K562 (cell line): ENCODE measurements at regions not wholly inside any gene's neighbourhood (a gene's known extent, or its start where the extent isn't known, plus 50 kb on each side); places are given as distances from the start of the nearest gene placed in this dataset.

Experiments
- ATAC-seq: fragments of 200-7000 bp; cut with Tn5 transposase; 3 replicates; pipeline ENCODE4 v1.9.1; 2020; ENCODE audit warnings: moderate library complexity
- BruUV-seq: library from RNA; stranded (reverse); fragments of 400-500 nt; replicated peaks from 2 replicates; lab custom pipeline; 2021; lab: Mats Ljungman, UMichigan
- CTCF ChIA-PET: fragments of 300-600 bp; formaldehyde crosslinking; extraction: SDS; loops from one replicate; lab custom pipeline; 2021; ENCODE audit warnings: low intra/inter-chr PET ratio; lab: Yijun Ruan, JAX
- POLR2A ChIA-PET: fragments of 300-600, 350-650 bp; sonication (Branson Sonifier 250); formaldehyde crosslinking; extraction: SDS; loops from one replicate; lab custom pipeline; 2021; ENCODE audit warnings: antibody characterized with exemption, inconsistent platforms; lab: Yijun Ruan, JAX
- DNase-seq, 4 experiments: peaks; one replicate each; pipeline versions ENCODE4 v3.0.0 to v3.0.0-alpha.2; 2011 to 2018; ENCODE audit warnings: low spot score in 3 of 4, mixed read lengths in 3 of 4; ENCODE audit errors: extremely low read depth in 1 of 4
- FAIRE-seq: peaks from 2 replicates; lab custom pipeline; 2011; peaks lifted over from hg19 to GRCh38; lab: Jason Lieb, UNC
- H2AFZ ChIP-seq: 2 replicates; pipeline ENCODE4 v1.6.0; 2011; ENCODE audit warnings: low read depth, low read length, control low read depth, inconsistent platforms
- H3K27ac ChIP-seq: fragments of 200-600 bp; 3 replicates; pipeline ENCODE4 v1.8.0; 2011; ENCODE audit warnings: low read depth, mild to moderate bottlenecking, control low read depth, inconsistent platforms, low read length, moderate library complexity, mixed read lengths; ENCODE audit errors: extremely low read depth
- H3K27me3 ChIP-seq, 2 experiments: fragments of 300-600 bp in 1 of 2; 2 replicates in 1 of 2; 3 replicates in 1 of 2; pipeline versions ENCODE4 v1.6.0 to v1.8.0; 2011; ENCODE audit warnings: inconsistent platforms in 2 of 2, low read length in 2 of 2, mild to moderate bottlenecking in 1 of 2, mixed read lengths in 1 of 2, moderate library complexity in 1 of 2; ENCODE audit not compliant: control insufficient read depth in 2 of 2, insufficient read depth in 2 of 2
- H3K36me3 ChIP-seq: fragments of 300-600 bp; 3 replicates; pipeline ENCODE4 v1.8.0; 2011; ENCODE audit warnings: mild to moderate bottlenecking, low read length, inconsistent platforms; ENCODE audit not compliant: control insufficient read depth, insufficient read depth
- H3K4me1 ChIP-seq, 2 experiments: fragments of 200-600 bp in 1 of 2; replicated peaks in 1 of 2; 2 replicates in 1 of 2; 3 replicates in 1 of 2; pipeline versions ENCODE4 v1.5.1 to v1.8.0; 2011; ENCODE audit warnings: inconsistent platforms in 2 of 2, low read length in 2 of 2, mild to moderate bottlenecking in 1 of 2, mixed read lengths in 1 of 2, moderate library complexity in 1 of 2; ENCODE audit not compliant: control insufficient read depth in 2 of 2, insufficient read depth in 2 of 2
- H3K4me2 ChIP-seq: 2 replicates; pipeline ENCODE4 v1.6.1; 2011; ENCODE audit warnings: low read length, control low read depth, inconsistent platforms, mixed read lengths; ENCODE audit not compliant: insufficient read depth
- H3K4me3 ChIP-seq: fragments of 200-600 bp; sonication (generic), shearing (Covaris generic); 2 replicates; pipeline ENCODE4 v1.5.1; 2016; ENCODE audit warnings: control low read depth, inconsistent platforms
- H3K79me2 ChIP-seq: fragments of 200-600 bp; 3 replicates; pipeline ENCODE4 v1.8.0; 2011; ENCODE audit warnings: low read length, inconsistent platforms; ENCODE audit not compliant: control insufficient read depth, insufficient read depth
- H3K9ac ChIP-seq, 2 experiments: 2 replicates each; pipeline versions ENCODE4 v1.6.0 to v1.6.1; 2011; ENCODE audit warnings: low read depth in 2 of 2, low read length in 2 of 2, control low read depth in 1 of 2, inconsistent platforms in 1 of 2, mild to moderate bottlenecking in 1 of 2, mixed read lengths in 1 of 2; ENCODE audit not compliant: insufficient read depth in 1 of 2
- H3K9me1 ChIP-seq: one replicate; pipeline ENCODE4 v1.6.0; 2011; ENCODE audit warnings: inconsistent platforms, mild to moderate bottlenecking, low read length, moderate library complexity; ENCODE audit not compliant: control insufficient read depth, insufficient read depth
- H3K9me3 ChIP-seq: replicated peaks from 2 replicates; pipeline ENCODE4 v1.5.1; 2011; ENCODE audit warnings: low read depth, low read length, inconsistent platforms; ENCODE audit not compliant: control insufficient read depth, insufficient read depth
- H4K20me1 ChIP-seq: replicated peaks from 2 replicates; pipeline ENCODE4 v1.6.1; 2011; ENCODE audit warnings: low read length, inconsistent platforms, mixed read lengths; ENCODE audit not compliant: control insufficient read depth, insufficient read depth
- BRD4 ChIP-seq: fragments of 200-600 bp; sonication (generic); IDR thresholded peaks from 2 replicates; pipeline ENCODE4 v1.6.1; 2017; ENCODE audit warnings: inconsistent platforms
- FIP1L1 ChIP-seq: fragments of 200-400 bp; formaldehyde crosslinking; IDR thresholded peaks from 2 replicates; pipeline ENCODE4 v1.6.1; 2018; ENCODE audit warnings: mild to moderate bottlenecking, low read depth, low read length; ENCODE audit not compliant: poor library complexity, severe bottlenecking
- FOXJ3 ChIP-seq: sonication (generic); formaldehyde crosslinking; IDR thresholded peaks from 2 replicates; pipeline ENCODE4 v1.4.0; 2020; ENCODE audit warnings: mild to moderate bottlenecking, missing genetic modification reagents
- ILK ChIP-seq: fragments of 450-650 bp; IDR thresholded peaks from 2 replicates; pipeline ENCODE4 v1.6.1; 2016; ENCODE audit warnings: missing genetic modification characterization, low read depth, mild to moderate bottlenecking, missing compliant biosample characterization, moderate library complexity, borderline replicate concordance
- KDM4B ChIP-seq, 2 experiments: fragments of 450-650 bp in 1 of 2; sonication (generic) in 1 of 2; IDR thresholded peaks; 2 replicates each; pipeline ENCODE4 v1.6.1; 2016 to 2017; ENCODE audit warnings: borderline replicate concordance in 2 of 2, antibody characterized with exemption in 1 of 2, low read depth in 1 of 2, mild to moderate bottlenecking in 1 of 2
- MED1 ChIP-seq: sonication (generic); formaldehyde crosslinking; IDR thresholded peaks from 2 replicates; pipeline ENCODE4 v1.8.1; 2023; ENCODE audit warnings: missing genetic modification reagents, borderline replicate concordance
- NFYB ChIP-seq: IDR thresholded peaks from 2 replicates; pipeline ENCODE4 v1.6.1; 2011; ENCODE audit warnings: mild to moderate bottlenecking, moderate library complexity; ENCODE audit not compliant: insufficient read length; ENCODE audit errors: extremely low read depth
- NUFIP1 ChIP-seq: fragments of 450-650 bp; IDR thresholded peaks from 2 replicates; pipeline ENCODE4 v1.6.1; 2018; ENCODE audit not compliant: partially characterized antibody
- RBM17 ChIP-seq: fragments of 200-400 bp; formaldehyde crosslinking; IDR thresholded peaks from 2 replicates; pipeline ENCODE4 v1.6.1; 2017; ENCODE audit warnings: low read depth, mild to moderate bottlenecking, low read length, borderline replicate concordance
- RHOXF2B ChIP-seq: fragments of 250-450 bp; sonication (Bioruptor Pico); conservative IDR thresholded peaks from 2 replicates; pipeline ENCODE4 v1.5.1; 2021
- ZBTB8A ChIP-seq: fragments of 450-650 bp; IDR thresholded peaks from 2 replicates; pipeline ENCODE4 v1.6.1; 2018; ENCODE audit warnings: mild to moderate bottlenecking, moderate library complexity; ENCODE audit not compliant: partially characterized antibody
- ZNF764 ChIP-seq: fragments of 250-450 bp; sonication (Bioruptor Pico); IDR thresholded peaks from 2 replicates; pipeline ENCODE4 v1.4.0; 2020; ENCODE audit warnings: low read depth, mild to moderate bottlenecking, moderate library complexity
- WGBS: fragments of 100-300 bp; shearing (Covaris generic); methylation state at CpG from one replicate; pipeline ENCODE4 v1.1.6; 2016; ENCODE audit warnings: low coverage, mixed read lengths; ENCODE audit not compliant: insufficient coverage; ENCODE audit errors: missing lambda C conversion rate; 5-methylcytosine and 5-hydroxymethylcytosine counted together
- in situ Hi-C: fragments of 300-500 bp; cut with MboI; formaldehyde crosslinking; loops from 4 replicates; pipeline ENCODE4 v1.15.0; 2018; ENCODE audit warnings: inconsistent platforms, mixed read lengths
- intact Hi-C: fragments of 100-400 bp; cut with micrococcal nuclease; formaldehyde crosslinking; loops from 2 replicates; pipeline ENCODE4 v1.14.2; 2022
- TF ChIP-seq, protein P1 (sequence below), 3 experiments: IDR thresholded peaks in 2 of 3; conservative IDR thresholded peaks in 1 of 3; 2 replicates each; pipeline ENCODE4 v1.5.1; 2011 to 2012; ENCODE audit warnings: low read length in 3 of 3, mild to moderate bottlenecking in 3 of 3, control low read depth in 2 of 3, improper control_type of control experiment in 1 of 3, inconsistent platforms in 1 of 3, low read depth in 1 of 3, mixed read lengths in 1 of 3, moderate library complexity in 1 of 3; ENCODE audit not compliant: insufficient read depth in 2 of 3
- TF ChIP-seq, protein P2 (sequence below): fragments of 450-650 bp; formaldehyde crosslinking; IDR thresholded peaks from 2 replicates; pipeline ENCODE4 v1.4.0; 2020; ENCODE audit warnings: mild to moderate bottlenecking, moderate library complexity

DNA sequence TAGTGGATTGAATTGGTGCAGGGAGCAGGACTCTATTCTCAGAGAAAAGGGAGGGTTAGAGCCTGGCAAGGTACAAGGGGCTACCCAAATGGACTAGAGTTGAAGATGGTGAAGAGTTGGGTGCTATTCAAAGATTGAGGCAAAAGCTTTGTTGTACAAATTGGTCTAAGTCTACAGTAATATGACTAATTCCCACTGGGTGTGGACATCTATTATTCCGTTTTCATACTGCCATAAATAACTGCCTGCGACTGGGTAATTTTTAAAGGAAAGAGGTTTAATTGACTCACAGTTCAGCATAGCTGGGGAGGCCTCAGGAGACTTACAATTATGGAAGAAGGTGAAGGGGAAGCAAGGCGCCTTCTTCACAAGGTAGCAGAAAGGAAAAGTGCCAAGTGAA, 266.3 kb downstream of the TPBG start:
- ATAC-seq (no peak), DNase-seq (no peak)
- no peaks in the 10 kb centered on the region for H3K36me3 ChIP-seq
- no peak overlapping the region for H3K27ac ChIP-seq
- H4K20me1 ChIP-seq: no peaks in the 10 kb centered on the region
- CTCF ChIA-PET: no interaction called here
- 4% methylated on average over 3 of the region's 3 CpGs for WGBS
- no peak for TF ChIP-seq BRD4
- TF ChIP-seq MED1 (CRISPR knock-in tag): no peak
- no peak for TF ChIP-seq KDM4B (IDR thresholded peaks at IDR 0.05; ENCODE audit: borderline replicate concordance in 2 of 2, low read depth in 1 of 2)
- TF ChIP-seq ZNF764 (CRISPR knock-in tag): no peak
- TF ChIP-seq FOXJ3 (CRISPR knock-in tag): no peak
- TF ChIP-seq ZBTB8A: no peak
- no peak for TF ChIP-seq RHOXF2B (CRISPR knock-in tag)
- TF ChIP-seq, protein P1, sequence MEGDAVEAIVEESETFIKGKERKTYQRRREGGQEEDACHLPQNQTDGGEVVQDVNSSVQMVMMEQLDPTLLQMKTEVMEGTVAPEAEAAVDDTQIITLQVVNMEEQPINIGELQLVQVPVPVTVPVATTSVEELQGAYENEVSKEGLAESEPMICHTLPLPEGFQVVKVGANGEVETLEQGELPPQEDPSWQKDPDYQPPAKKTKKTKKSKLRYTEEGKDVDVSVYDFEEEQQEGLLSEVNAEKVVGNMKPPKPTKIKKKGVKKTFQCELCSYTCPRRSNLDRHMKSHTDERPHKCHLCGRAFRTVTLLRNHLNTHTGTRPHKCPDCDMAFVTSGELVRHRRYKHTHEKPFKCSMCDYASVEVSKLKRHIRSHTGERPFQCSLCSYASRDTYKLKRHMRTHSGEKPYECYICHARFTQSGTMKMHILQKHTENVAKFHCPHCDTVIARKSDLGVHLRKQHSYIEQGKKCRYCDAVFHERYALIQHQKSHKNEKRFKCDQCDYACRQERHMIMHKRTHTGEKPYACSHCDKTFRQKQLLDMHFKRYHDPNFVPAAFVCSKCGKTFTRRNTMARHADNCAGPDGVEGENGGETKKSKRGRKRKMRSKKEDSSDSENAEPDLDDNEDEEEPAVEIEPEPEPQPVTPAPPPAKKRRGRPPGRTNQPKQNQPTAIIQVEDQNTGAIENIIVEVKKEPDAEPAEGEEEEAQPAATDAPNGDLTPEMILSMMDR (IDR thresholded peaks at IDR 0.05 in 2 of 3, conservative IDR thresholded peaks at IDR 0.05 in 1 of 3; ENCODE audit: insufficient read depth in 2 of 3, low read depth in 1 of 3, low read length in 3 of 3): no peak
- no peak for TF ChIP-seq RBM17
- no peak for TF ChIP-seq NFYB
- TF ChIP-seq, protein P2, sequence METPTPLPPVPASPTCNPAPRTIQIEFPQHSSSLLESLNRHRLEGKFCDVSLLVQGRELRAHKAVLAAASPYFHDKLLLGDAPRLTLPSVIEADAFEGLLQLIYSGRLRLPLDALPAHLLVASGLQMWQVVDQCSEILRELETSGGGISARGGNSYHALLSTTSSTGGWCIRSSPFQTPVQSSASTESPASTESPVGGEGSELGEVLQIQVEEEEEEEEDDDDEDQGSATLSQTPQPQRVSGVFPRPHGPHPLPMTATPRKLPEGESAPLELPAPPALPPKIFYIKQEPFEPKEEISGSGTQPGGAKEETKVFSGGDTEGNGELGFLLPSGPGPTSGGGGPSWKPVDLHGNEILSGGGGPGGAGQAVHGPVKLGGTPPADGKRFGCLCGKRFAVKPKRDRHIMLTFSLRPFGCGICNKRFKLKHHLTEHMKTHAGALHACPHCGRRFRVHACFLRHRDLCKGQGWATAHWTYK: no peak
- TF ChIP-seq NUFIP1: no peak
- TF ChIP-seq ILK (tag): no peak
- no peak for TF ChIP-seq FIP1L1
- TF ChIP-seq, all 486 proteins: peak for 0
- BruUV-seq: no TSS peak
- in situ Hi-C loops: no loop called here
- H2AFZ ChIP-seq: no peak overlapping the region
- intact Hi-C loops: no loop called here
- no peaks in the 10 kb centered on the region for H3K27me3 ChIP-seq
- H3K9ac ChIP-seq: no peak overlapping the region
- no peak for FAIRE-seq
- POLR2A ChIA-PET: interaction anchor here (0.6 kb wide), 1 partner anchor 200 kb away, joined by 3 read pairs; no protein-coding TSS in a partner anchor
- H3K79me2 ChIP-seq: no peaks in the 10 kb centered on the region
- no peaks in the 10 kb centered on the region for H3K9me1 ChIP-seq
- H3K4me1 ChIP-seq: no peaks in the 10 kb centered on the region
- no peak overlapping the region for H3K4me3 ChIP-seq
- H3K9me3 ChIP-seq: no peaks in the 10 kb centered on the region
- H3K4me2 ChIP-seq: no peak overlapping the region
